Neuron (in vitro differentiated cells): ENCODE measurements at regions not wholly inside any gene's neighbourhood (a gene's known extent, or its start where the extent isn't known, plus 50 kb on each side); places are given as distances from the start of the nearest gene placed in this dataset.

ENCODE experiments used
- H2AFZ ChIP-seq: one replicate; pipeline ENCODE4 v1.6.1; 2013; ENCODE audit warnings: low read depth, mild to moderate bottlenecking, inconsistent platforms, low read length, moderate library complexity
- H3K27me3 ChIP-seq: one replicate; pipeline ENCODE4 v1.6.1; 2013; ENCODE audit warnings: low read length; ENCODE audit not compliant: insufficient read depth
- H3K36me3 ChIP-seq: one replicate; pipeline ENCODE4 v1.6.1; 2013; ENCODE audit warnings: low read length; ENCODE audit not compliant: insufficient read depth
- H3K4me1 ChIP-seq: one replicate; pipeline ENCODE4 v1.6.1; 2013; ENCODE audit warnings: low read length; ENCODE audit not compliant: insufficient read depth
- H3K4me3 ChIP-seq: 2 replicates; pipeline ENCODE4 v1.5.1; 2013; ENCODE audit warnings: mild to moderate bottlenecking, low read length, moderate library complexity
- H3K9me3 ChIP-seq: one replicate; pipeline ENCODE4 v1.6.1; 2013; ENCODE audit warnings: low read length

DNA sequence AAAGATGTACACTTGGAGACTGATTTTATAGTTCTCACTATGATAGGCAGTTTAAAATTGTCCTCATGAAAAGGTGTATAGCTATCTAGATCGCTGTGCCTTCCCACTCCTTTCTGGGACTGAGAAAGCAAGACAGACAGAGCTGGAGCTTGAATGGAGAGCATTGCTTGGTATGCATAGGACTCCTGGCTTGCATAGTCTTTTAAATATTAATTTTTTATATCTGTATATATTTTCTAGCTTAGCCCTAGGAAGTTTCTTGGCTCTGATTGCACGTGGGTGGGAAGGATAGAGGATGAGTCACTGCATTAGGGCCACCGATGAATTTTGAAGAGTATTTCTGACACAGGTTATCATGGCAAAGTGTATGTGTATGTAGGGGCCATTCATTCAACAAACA is 150.0 kb upstream of the SPACA1 start:
- Histone ChIP-seq H3K4me1 (peaks cover 2% of the 10 kb centered on the region), H3K9me3 (no peaks in the 10 kb centered on the region), H2AFZ (no peak overlapping the region), H3K36me3 (no peaks in the 10 kb centered on the region), H3K4me3 (no peak overlapping the region), H3K27me3 (no peaks in the 10 kb centered on the region)

DNA sequence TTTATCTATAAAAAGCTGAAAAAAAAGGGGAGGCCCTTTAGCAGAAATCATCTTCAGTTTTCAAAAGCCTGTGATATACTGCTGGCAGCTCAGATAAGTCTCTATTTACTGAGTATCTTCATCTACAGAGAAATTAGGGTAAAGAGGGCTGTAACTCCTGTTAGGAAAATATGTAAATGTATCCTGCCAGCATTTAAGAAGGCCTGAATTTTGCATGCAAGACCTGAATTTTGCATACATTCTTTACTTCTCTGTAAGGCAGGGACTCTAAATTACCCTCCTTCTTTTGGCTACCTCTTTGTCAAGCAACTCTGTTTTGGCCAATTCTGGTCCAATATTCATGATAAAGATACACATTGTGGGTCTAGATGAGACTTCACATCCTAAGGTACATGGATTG is 150.6 kb upstream of the SPACA1 start:
- Histone ChIP-seq H3K9me3 (no peaks in the 10 kb centered on the region), H3K4me1 (no peaks in the 10 kb centered on the region), H3K36me3 (no peaks in the 10 kb centered on the region), H3K27me3 (no peaks in the 10 kb centered on the region), H3K4me3 (no peak overlapping the region), H2AFZ (no peak overlapping the region)

DNA sequence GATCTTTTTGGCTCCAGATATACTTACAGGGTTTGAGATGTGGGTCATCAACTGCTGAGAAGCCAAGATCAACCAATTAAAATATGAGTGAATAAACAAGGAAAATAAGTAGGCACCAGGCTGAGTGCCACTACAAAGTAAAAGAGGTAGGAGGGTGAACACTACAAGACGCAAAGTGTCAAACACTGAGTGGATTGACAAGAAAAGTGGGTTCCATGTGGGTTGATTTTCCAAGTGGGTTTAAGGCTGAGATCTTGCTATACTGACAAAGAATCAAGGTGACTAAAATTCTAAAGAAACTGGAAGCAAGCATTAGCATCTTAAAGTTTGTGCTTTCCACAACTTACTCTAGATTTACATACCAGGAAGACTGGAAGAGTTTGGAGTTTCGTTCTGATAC is 160.4 kb upstream of the SPACA1 start:
- no peaks in the 10 kb centered on the region for H3K9me3 ChIP-seq
- no peaks in the 10 kb centered on the region for H3K27me3 ChIP-seq
- no peaks in the 10 kb centered on the region for H3K36me3 ChIP-seq
- no peak overlapping the region for H2AFZ ChIP-seq
- no peaks in the 10 kb centered on the region for H3K4me1 ChIP-seq
- no peak overlapping the region for H3K4me3 ChIP-seq

DNA sequence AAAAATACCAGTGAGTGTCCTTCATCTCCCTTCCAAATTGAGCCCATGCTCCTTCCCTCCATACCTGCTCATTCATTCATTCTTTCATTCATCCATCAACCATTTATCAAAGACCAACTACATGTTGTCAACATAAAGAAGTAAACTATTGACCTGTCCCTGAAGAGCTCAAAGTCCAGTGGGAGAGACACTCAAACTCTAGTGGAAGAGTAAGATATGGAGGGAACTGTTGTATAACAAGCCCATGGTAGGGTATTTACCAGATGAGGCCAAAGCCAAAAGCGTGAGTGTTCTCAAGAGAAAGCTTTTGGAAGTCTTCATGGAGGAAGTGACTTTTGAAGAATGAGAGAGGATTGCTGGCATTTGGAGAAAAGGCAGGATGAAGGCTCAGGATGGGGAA is 163.4 kb upstream of the SPACA1 start:
- Histone ChIP-seq H3K36me3 (no peaks in the 10 kb centered on the region), H2AFZ (no peak overlapping the region), H3K27me3 (no peaks in the 10 kb centered on the region), H3K4me1 (no peaks in the 10 kb centered on the region), H3K4me3 (no peak overlapping the region), H3K9me3 (no peaks in the 10 kb centered on the region)

GRCh38 chr6:87881342-87881895 is 166.2 kb upstream of the SPACA1 start:
- no peak overlapping the region for H2AFZ ChIP-seq
- no peaks in the 10 kb centered on the region for H3K27me3 ChIP-seq
- no peaks in the 10 kb centered on the region for H3K4me1 ChIP-seq
- H3K36me3 ChIP-seq = no peaks in the 10 kb centered on the region
- H3K4me3 ChIP-seq = no peak overlapping the region
- no peaks in the 10 kb centered on the region for H3K9me3 ChIP-seq

- no peaks in the 10 kb centered on the region for H3K4me1 ChIP-seq
- no peaks in the 10 kb centered on the region for H3K36me3 ChIP-seq
- H3K4me3 ChIP-seq = no peak overlapping the region
- no peak overlapping the region for H2AFZ ChIP-seq
- peaks cover 6% of the 10 kb centered on the region for H3K27me3 ChIP-seq
- H3K9me3 ChIP-seq = no peaks in the 10 kb centered on the region
Observed at GRCh38 chr6:87879132-87879861, 168.3 kb upstream of the SPACA1 start.

DNA sequence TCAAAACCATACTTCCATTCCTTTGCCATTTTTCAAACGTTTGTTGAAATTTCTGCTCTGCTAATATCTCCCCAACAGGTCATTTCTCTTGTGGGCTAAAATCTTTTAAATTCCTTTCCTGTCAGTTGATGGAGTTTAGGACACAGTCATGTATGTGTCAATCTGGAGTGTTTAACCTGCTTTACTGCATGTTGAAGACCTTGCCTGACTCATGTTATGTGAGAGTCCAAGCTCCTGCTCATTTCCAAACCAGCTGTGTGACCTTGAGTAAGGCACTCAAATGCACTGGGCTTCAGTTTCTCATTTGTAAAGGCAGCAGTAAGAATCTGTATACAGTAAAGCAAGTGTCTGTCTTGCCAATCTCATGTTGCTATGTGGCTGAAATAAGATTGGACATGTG is 171.9 kb upstream of the SPACA1 start:
- Histone ChIP-seq H3K4me1 (no peaks in the 10 kb centered on the region), H3K27me3 (peaks cover 8% of the 10 kb centered on the region), H3K36me3 (no peaks in the 10 kb centered on the region), H3K4me3 (no peak overlapping the region), H3K9me3 (no peaks in the 10 kb centered on the region), H2AFZ (no peak overlapping the region)

GRCh38 chr6:87873556-87873955 is 171.5 kb upstream of the AKIRIN2 start:
- Histone ChIP-seq H3K36me3 (no peaks in the 10 kb centered on the region), H2AFZ (no peak overlapping the region), H3K27me3 (peaks cover 8% of the 10 kb centered on the region), H3K4me3 (no peak overlapping the region), H3K9me3 (no peaks in the 10 kb centered on the region), H3K4me1 (no peaks in the 10 kb centered on the region)

- no peaks in the 10 kb centered on the region for H3K36me3 ChIP-seq
- no peak overlapping the region for H2AFZ ChIP-seq
- no peaks in the 10 kb centered on the region for H3K9me3 ChIP-seq
- H3K4me3 ChIP-seq = no peak overlapping the region
- peaks cover 3% of the 10 kb centered on the region for H3K27me3 ChIP-seq
- no peaks in the 10 kb centered on the region for H3K4me1 ChIP-seq
Observed at GRCh38 chr6:87870556-87870955, 168.5 kb upstream of the AKIRIN2 start.

DNA sequence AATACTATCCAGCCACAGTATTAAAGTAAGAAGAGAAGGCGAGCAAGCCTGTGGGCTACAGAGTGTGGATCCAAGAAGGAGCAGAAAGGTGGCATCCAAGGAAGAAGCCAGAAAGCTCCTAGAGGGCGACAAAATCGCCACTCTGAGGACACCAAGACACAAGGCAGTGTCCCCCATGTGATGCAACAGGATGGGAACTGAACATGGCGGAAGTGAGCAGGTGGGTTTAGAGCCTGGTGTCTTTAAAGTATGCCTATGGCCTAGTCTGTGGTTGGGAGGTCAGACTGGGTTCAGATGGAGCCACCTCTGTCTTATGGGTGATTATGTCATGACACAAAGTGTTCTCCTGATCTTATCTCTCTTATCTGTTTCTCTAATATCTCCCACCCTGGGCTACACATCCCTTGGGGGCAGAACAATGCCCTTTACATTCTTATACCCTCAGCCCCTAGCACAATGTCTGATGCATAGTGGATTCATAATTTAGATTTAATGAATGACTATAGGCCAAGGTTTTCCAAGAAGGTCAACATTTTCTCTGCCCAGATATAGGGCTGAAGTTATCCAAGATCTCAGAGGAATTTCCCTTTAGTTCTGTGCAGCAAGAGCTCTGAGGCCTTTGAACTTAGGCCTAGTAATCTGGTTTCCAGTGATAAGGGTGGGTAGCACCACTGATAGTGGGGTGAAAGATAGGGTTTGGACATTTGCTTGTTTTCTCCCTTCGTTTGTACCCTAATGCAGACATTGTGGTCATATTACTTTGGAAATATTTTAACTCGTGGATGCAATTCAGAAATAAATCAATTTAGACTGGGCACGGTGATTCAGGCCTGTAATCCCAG is 167.3 kb upstream of the AKIRIN2 start:
- H2AFZ ChIP-seq = no peak overlapping the region
- H3K9me3 ChIP-seq = no peaks in the 10 kb centered on the region
- no peaks in the 10 kb centered on the region for H3K4me1 ChIP-seq
- no peaks in the 10 kb centered on the region for H3K36me3 ChIP-seq
- no peak overlapping the region for H3K4me3 ChIP-seq
- peaks cover 3% of the 10 kb centered on the region for H3K27me3 ChIP-seq

DNA sequence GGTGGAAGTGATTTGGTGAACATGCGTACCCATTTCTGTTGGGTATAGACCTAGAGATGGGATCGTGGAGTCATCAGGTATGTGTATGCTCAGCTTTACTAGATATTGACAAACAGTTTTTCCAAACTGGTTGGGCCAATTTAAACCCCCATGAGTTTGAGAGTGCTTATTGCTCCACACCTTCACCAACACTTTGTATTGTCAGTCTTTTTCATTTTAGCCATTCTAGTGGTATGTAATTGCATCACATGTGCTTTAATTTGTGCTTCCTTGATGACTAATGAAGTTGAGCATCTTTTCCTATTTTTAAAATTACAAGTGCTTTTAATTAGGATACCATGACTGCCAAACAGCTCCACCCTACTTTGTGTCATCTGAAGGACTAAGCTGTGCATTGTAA is 158.9 kb upstream of the AKIRIN2 start:
- H3K36me3 ChIP-seq = no peaks in the 10 kb centered on the region
- H3K4me1 ChIP-seq = no peaks in the 10 kb centered on the region
- no peak overlapping the region for H2AFZ ChIP-seq
- no peak overlapping the region for H3K4me3 ChIP-seq
- no peaks in the 10 kb centered on the region for H3K9me3 ChIP-seq
- peaks cover 5% of the 10 kb centered on the region for H3K27me3 ChIP-seq

- Histone ChIP-seq H3K9me3 (no peaks in the 10 kb centered on the region), H3K36me3 (no peaks in the 10 kb centered on the region), H3K4me3 (no peak overlapping the region), H2AFZ (no peak overlapping the region), H3K4me1 (no peaks in the 10 kb centered on the region), H3K27me3 (peaks cover 5% of the 10 kb centered on the region)
Observed at GRCh38 chr6:87858440-87858839, 156.4 kb upstream of the AKIRIN2 start.

GRCh38 chr6:87851674-87852299 is 149.8 kb upstream of the AKIRIN2 start:
- H3K4me3 ChIP-seq = no peak overlapping the region
- no peaks in the 10 kb centered on the region for H3K36me3 ChIP-seq
- H3K9me3 ChIP-seq = no peaks in the 10 kb centered on the region
- peaks cover 2% of the 10 kb centered on the region for H3K27me3 ChIP-seq
- no peak overlapping the region for H2AFZ ChIP-seq
- no peaks in the 10 kb centered on the region for H3K4me1 ChIP-seq
